Adrenal gland (tissue), 9 donors: ENCODE measurements at regions not wholly inside any gene's neighbourhood (a gene's known extent, or its start where the extent isn't known, plus 50 kb on each side); places are given as distances from the start of the nearest gene placed in this dataset.

Experiments
- DNase-seq, 7 donors: peaks; one replicate each; pipeline ENCODE4 v3.0.0-alpha.2; 2019 to 2020
- H3K27ac ChIP-seq, 5 donors: fragments of 200-600 bp; sonication (generic) in 4 of 5; 1 replicate in 3 of 5; 2 replicates in 2 of 5; pipeline versions ENCODE4 v1.5.1 to v1.8.0; 2016 to 2020; ENCODE audit warnings: mild to moderate bottlenecking in 1 of 5
- H3K27me3 ChIP-seq: fragments of 200-600 bp; 2 replicates; pipeline ENCODE4 v1.8.0; 2021
- H3K36me3 ChIP-seq, 2 donors: fragments of 200-600 bp; replicated peaks in 1 of 2; 1 replicate in 1 of 2; 2 replicates in 1 of 2; pipeline versions ENCODE4 v1.5.1 to v1.8.0; 2018 to 2022
- H3K4me1 ChIP-seq, 2 donors: fragments of 200-600 bp; replicated peaks in 1 of 2; 1 replicate in 1 of 2; 2 replicates in 1 of 2; pipeline versions ENCODE4 v1.5.1 to v1.8.0; 2018 to 2021
- H3K4me3 ChIP-seq, 4 donors: fragments of 200-600 bp; sonication (generic) in 3 of 4; one replicate each; pipeline ENCODE4 v1.5.1; 2016 to 2018
- H3K9me3 ChIP-seq, 3 donors: fragments of 200-600 bp; sonication (generic) in 1 of 3; replicated peaks in 1 of 3; 1 replicate in 2 of 3; 2 replicates in 1 of 3; pipeline versions ENCODE4 v1.5.1 to v1.8.0; 2016 to 2021
- CTCF ChIP-seq, 6 experiments: fragments of 450-650 bp in 4 of 6; fragments of 200-600 bp in 2 of 6; sonication (generic) in 1 of 6; IDR thresholded peaks; 1 replicate in 5 of 6; 2 replicates in 1 of 6; pipeline versions ENCODE4 v1.5.1 to v1.8.0; 2016 to 2021; ENCODE audit warnings: antibody characterized with exemption in 6 of 6, mild to moderate bottlenecking in 2 of 6, moderate library complexity in 1 of 6
- POLR2A ChIP-seq, 2 donors: fragments of 450-650 bp; IDR thresholded peaks; one replicate each; pipeline ENCODE4 v1.6.1; 2017; ENCODE audit warnings: antibody characterized with exemption in 2 of 2, mild to moderate bottlenecking in 2 of 2, moderate library complexity in 1 of 2
- WGBS, 4 donors: extraction: QIAGEN DNeasy Blood & Tissue Kit in 2 of 4; methylation state at CpG; one replicate each; pipeline versions ENCODE4 v1.1.5 to v1.1.7; 2013 to 2017; 5-methylcytosine and 5-hydroxymethylcytosine counted together
- intact Hi-C, 2 donors: fragments of 100-400 bp; cut with DNase I; formaldehyde crosslinking; loops; one replicate each; pipeline versions ENCODE4 v1.14.1 to v1.15.0; 2022 to 2023
- donor health status: healthy with polysubstance abuse.
- donor health status: Bipolar disorder and iron deficiency.
- donor health status: DM: yes; HTN: yes; CAD: no.
- donor health status: DM: no; HTN: no; CAD: no.
- donor health status: DM: no; HTN: no; CAD: no.

DNA sequence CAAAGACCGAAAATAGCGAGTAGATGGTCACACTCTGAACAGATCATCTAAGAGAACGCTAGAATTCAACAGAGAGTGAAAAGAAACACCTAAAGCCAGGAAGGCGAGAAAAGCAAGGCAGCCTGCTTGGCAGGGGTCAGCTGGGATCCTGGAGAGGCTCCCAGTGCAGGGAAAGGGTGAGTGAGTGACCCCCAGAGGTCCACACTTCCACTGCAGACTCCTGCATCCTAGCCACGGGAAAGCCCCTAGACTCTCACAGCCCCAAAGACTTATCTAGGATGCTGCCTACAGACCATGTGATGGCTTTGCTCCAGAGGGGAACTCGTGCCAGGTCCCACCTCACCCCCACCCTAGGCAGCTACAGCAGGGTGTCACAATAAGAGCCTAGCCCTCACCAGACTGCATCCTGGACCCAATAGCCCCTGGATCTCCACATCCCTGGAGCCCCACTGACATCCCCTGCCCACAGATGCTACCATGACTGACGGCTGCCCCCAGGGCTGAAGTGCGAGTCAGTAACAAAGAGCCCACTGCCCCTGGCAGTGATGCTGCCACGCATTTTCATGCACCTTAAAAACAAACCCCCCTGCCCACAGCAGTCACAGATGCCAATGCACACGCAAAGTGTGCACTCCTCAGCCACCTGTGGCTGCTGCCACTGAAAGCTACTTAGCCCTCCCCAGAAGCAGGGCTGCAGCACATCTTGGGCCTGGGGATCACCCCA lies 62.2 kb downstream of the PSMG1 start:
- no peaks in the 10 kb centered on the region for H3K27me3 ChIP-seq
- H3K36me3 ChIP-seq = no peaks in the 10 kb centered on the region
- no peak for DNase-seq
- 60 to 70% (median 63%) methylated on average over 8 to 10 of the region's 10 CpGs for WGBS, 4 donors
- no peak overlapping the region for H3K4me3 ChIP-seq
- no peaks in the 10 kb centered on the region for H3K9me3 ChIP-seq
- no peak overlapping the region for H3K27ac ChIP-seq
- intact Hi-C loops = loop anchor here in 1 of 2 donors (10.0 kb wide), 2 partner anchors 316 to 386 kb away; partner anchors contain the start of gene ETS2
- TF ChIP-seq POLR2A (IDR thresholded peaks at IDR 0.05) (no peak), CTCF (IDR thresholded peaks at IDR 0.05) (no peak)
- no peaks in the 10 kb centered on the region for H3K4me1 ChIP-seq

DNA sequence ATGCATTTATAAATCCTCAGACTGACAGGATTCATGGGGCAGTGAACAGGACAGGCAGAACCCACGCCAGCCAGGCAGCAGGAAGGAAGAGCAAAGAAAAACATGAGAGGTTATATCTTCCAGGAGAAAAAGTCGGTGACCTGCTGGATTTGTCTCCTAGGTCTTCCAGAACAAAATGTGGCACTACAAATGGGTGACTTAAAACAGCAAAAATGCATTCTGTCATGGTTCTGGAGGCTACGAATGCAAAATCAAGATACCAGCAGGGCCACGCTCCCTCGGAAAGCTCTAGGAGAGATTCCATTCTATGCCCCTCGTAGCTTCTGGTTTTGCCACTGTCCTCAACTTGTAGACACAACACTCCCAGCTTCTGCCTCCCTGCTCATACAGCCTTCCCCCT lies 63.4 kb downstream of the PSMG1 start:
- Histone ChIP-seq H3K9me3 (no peaks in the 10 kb centered on the region), H3K27me3 (no peaks in the 10 kb centered on the region), H3K4me1 (no peaks in the 10 kb centered on the region), H3K4me3 (no peak overlapping the region), H3K27ac (no peak overlapping the region), H3K36me3 (no peaks in the 10 kb centered on the region)
- no peak for DNase-seq
- TF ChIP-seq CTCF (IDR thresholded peaks at IDR 0.05) (no peak), POLR2A (IDR thresholded peaks at IDR 0.05) (no peak)
- intact Hi-C loops = loop anchor here in 1 of 2 donors (10.0 kb wide), 2 partner anchors 315 to 385 kb away; partner anchors contain the start of gene ETS2
- 72 to 81% (median 78%) methylated on average over 6 of the region's 6 CpGs for WGBS, 4 donors

GRCh38 chr21:39118604-39119215 lies 64.5 kb downstream of the PSMG1 start:
- TF ChIP-seq POLR2A (IDR thresholded peaks at IDR 0.05) (no peak), CTCF (IDR thresholded peaks at IDR 0.05) (no peak)
- no peak for DNase-seq

GRCh38 chr21:39118061-39118460 lies 65.2 kb downstream of the PSMG1 start:
- no peak overlapping the region for H3K4me3 ChIP-seq
- no peak for DNase-seq
- H3K27ac ChIP-seq = no peak overlapping the region
- H3K36me3 ChIP-seq = no peaks in the 10 kb centered on the region
- intact Hi-C loops = no loop called here
- 89 to 95% (median 91%) methylated on average over 10 of the region's 10 CpGs for WGBS, 4 donors
- H3K27me3 ChIP-seq = no peaks in the 10 kb centered on the region
- no peaks in the 10 kb centered on the region for H3K9me3 ChIP-seq
- H3K4me1 ChIP-seq = no peaks in the 10 kb centered on the region
- TF ChIP-seq POLR2A (IDR thresholded peaks at IDR 0.05) = no peak
- no peak for TF ChIP-seq CTCF (IDR thresholded peaks at IDR 0.05)

More at GRCh38 chr21:39118604-39119215, 64.5 kb downstream of the PSMG1 start:
- no peaks in the 10 kb centered on the region for H3K9me3 ChIP-seq
- WGBS, 4 donors = 74 to 88% (median 86%) methylated on average over 4 to 8 of the region's 8 CpGs
- intact Hi-C loops = no loop called here
- H3K36me3 ChIP-seq = no peaks in the 10 kb centered on the region
- no peak overlapping the region for H3K4me3 ChIP-seq
- no peak overlapping the region for H3K27ac ChIP-seq
- H3K27me3 ChIP-seq = no peaks in the 10 kb centered on the region
- no peaks in the 10 kb centered on the region for H3K4me1 ChIP-seq
